ENCODE measurements at regions not wholly inside any gene's neighbourhood (a gene's known extent, or its start where the extent isn't known, plus 50 kb on each side); places are given as distances from the start of the nearest gene placed in this dataset.
"Not testable (repeated sequence)": the region's sequence is repeated elsewhere in the genome, so short reads cannot be mapped to it uniquely, and the experiment has no call there.

- H3K27me3 Mint-ChIP-seq (ENCODE audit: insufficient read depth, unreplicated experiment): peaks cover 17% of the 10 kb centered on the region
- H3K9me3 Mint-ChIP-seq (ENCODE audit: unreplicated experiment); H3K4me1 Mint-ChIP-seq (ENCODE audit: insufficient read depth, unreplicated experiment); DNase-seq (ENCODE audit: unreplicated experiment); intact Hi-C loops (cut with micrococcal nuclease); H3K27ac Mint-ChIP-seq (ENCODE audit: low read depth, unreplicated experiment); H3K36me3 Mint-ChIP-seq (ENCODE audit: insufficient read depth, unreplicated experiment); H3K4me3 Mint-ChIP-seq (ENCODE audit: unreplicated experiment); POLR2A ChIA-PET; BruUV-seq (replicated peaks): not testable (repeated sequence)
- CTCF ChIA-PET: interaction anchor here (1.2 kb wide), 1 partner anchor 14 kb away, joined by 3 read pairs; no protein-coding TSS in a partner anchor
These were observed 75.1 kb downstream of the LYZL1 start for GRCh38 chr10:29363930-29364329.

GRCh38 chr10:29366206-29366605 is 77.3 kb downstream of the LYZL1 start:
- intact Hi-C loops (cut with micrococcal nuclease); H3K36me3 Mint-ChIP-seq (ENCODE audit: insufficient read depth, unreplicated experiment); BruUV-seq (replicated peaks); H3K9me3 Mint-ChIP-seq (ENCODE audit: unreplicated experiment); POLR2A ChIA-PET; H3K4me1 Mint-ChIP-seq (ENCODE audit: insufficient read depth, unreplicated experiment); DNase-seq (ENCODE audit: unreplicated experiment); H3K27ac Mint-ChIP-seq (ENCODE audit: low read depth, unreplicated experiment); H3K4me3 Mint-ChIP-seq (ENCODE audit: unreplicated experiment): not testable (repeated sequence)
- H3K27me3 Mint-ChIP-seq (ENCODE audit: insufficient read depth, unreplicated experiment): peaks cover 40% of the 10 kb centered on the region
- CTCF ChIA-PET: interaction anchor here (1.2 kb wide), 2 partner anchors 11 to 82 kb away, joined by 3 read pairs; no protein-coding TSS in a partner anchor

DNA sequence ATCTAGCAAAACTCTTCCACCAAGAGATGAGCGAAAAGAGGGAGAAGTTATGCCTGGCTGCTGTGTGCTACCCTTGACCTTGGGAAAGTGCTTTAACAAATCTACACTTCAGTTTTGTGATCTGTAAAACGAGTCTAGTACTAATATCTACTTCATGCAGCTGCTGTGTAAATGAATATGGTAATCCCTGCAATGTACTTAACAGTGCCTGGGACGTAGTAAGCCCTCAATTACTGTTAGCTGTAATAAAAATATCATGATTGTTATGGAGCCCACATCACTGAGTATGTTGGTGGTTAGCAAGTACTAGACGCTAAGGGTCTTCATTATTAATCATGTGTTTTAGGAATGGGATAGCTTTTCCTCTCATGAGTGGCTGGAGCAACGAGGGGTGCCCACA is 80.5 kb downstream of the LYZL1 start:
- POLR2A ChIA-PET: no interaction called here
- Mint-ChIP-seq H3K36me3 (ENCODE audit: insufficient read depth, unreplicated experiment) (no peaks in the 10 kb centered on the region), H3K27me3 (ENCODE audit: insufficient read depth, unreplicated experiment) (peaks cover 60% of the 10 kb centered on the region), H3K27ac (ENCODE audit: low read depth, unreplicated experiment) (no peak overlapping the region), H3K4me1 (ENCODE audit: insufficient read depth, unreplicated experiment) (peaks cover 6% of the 10 kb centered on the region), H3K4me3 (ENCODE audit: unreplicated experiment) (no peak overlapping the region), H3K9me3 (ENCODE audit: unreplicated experiment) (no peaks in the 10 kb centered on the region)
- TF ChIP-seq, protein P1, sequence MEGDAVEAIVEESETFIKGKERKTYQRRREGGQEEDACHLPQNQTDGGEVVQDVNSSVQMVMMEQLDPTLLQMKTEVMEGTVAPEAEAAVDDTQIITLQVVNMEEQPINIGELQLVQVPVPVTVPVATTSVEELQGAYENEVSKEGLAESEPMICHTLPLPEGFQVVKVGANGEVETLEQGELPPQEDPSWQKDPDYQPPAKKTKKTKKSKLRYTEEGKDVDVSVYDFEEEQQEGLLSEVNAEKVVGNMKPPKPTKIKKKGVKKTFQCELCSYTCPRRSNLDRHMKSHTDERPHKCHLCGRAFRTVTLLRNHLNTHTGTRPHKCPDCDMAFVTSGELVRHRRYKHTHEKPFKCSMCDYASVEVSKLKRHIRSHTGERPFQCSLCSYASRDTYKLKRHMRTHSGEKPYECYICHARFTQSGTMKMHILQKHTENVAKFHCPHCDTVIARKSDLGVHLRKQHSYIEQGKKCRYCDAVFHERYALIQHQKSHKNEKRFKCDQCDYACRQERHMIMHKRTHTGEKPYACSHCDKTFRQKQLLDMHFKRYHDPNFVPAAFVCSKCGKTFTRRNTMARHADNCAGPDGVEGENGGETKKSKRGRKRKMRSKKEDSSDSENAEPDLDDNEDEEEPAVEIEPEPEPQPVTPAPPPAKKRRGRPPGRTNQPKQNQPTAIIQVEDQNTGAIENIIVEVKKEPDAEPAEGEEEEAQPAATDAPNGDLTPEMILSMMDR (IDR thresholded peaks at IDR 0.05; ENCODE audit: unreplicated experiment): no peak
- DNase-seq (ENCODE audit: unreplicated experiment): no peak
- CTCF ChIA-PET: interaction anchor here (0.5 to 1.1 kb wide), 3 partner anchors 9 to 975 kb away, joined by 4 read pairs; no protein-coding TSS in a partner anchor
- no TSS peak for BruUV-seq (replicated peaks)
- intact Hi-C loops (cut with micrococcal nuclease): no loop called here

DNA sequence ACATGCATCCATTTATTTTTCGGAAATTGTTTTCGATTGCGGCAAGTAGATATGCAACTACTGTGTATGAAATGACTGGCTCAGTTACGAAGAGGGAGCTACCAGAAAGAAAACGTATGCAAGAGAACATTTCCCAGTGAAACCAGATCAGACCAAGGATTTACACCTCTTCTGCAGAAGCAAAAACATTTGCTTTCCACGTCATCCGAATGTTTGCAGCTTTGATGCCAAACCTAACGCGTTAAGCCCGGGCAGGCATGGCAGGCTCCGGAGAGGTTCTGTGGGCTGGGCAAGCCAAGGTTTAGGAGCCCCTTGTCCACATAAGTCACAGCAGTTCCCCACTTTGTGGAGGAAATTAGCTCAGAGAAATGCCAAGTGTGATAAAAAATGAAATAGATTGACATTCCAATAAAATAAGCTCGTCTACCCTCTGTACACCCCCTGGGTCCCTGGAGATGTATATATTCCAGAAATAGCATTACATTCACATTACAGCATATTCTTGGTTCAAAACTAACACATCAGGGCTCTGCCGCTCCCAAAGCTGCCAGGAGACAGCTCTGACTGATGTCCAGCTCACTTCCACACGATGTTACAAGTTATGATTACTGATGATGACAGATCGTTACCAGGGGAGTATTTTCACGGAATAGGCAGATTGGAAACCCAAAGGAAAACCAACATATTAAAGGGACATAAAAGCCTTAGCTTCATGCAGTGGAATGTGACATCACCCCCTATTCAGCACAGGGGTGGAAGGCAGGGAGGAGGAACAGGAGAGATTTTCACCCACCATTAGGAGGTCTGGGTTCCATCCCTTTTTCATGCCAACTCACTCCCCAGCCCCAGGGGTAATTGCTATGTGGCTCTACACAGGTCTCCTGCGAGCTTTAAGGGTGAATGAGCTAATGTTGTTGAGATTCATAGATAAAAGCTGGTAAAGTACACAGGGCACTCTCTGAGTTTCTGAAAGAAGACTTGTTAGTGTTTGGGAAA is 81.5 kb downstream of the LYZL1 start:
- H3K27me3 Mint-ChIP-seq (ENCODE audit: insufficient read depth, unreplicated experiment): peaks cover 60% of the 10 kb centered on the region
- ChIA-PET CTCF (interaction anchor here (0.7 kb wide), 1 partner anchor 165 kb away, joined by 4 read pairs; no protein-coding TSS in a partner anchor), POLR2A (interaction anchor here (0.6 kb wide), 1 partner anchor 160 kb away, joined by 3 read pairs; no protein-coding TSS in a partner anchor)
- BruUV-seq (replicated peaks): no TSS peak
- no peak overlapping the region for H3K4me3 Mint-ChIP-seq (ENCODE audit: unreplicated experiment)
- H3K4me1 Mint-ChIP-seq (ENCODE audit: insufficient read depth, unreplicated experiment): peaks cover 6% of the 10 kb centered on the region
- no peaks in the 10 kb centered on the region for H3K9me3 Mint-ChIP-seq (ENCODE audit: unreplicated experiment)
- TF ChIP-seq, protein P1 (IDR thresholded peaks at IDR 0.05; ENCODE audit: unreplicated experiment): no peak
- no peak overlapping the region for H3K27ac Mint-ChIP-seq (ENCODE audit: low read depth, unreplicated experiment)
- H3K36me3 Mint-ChIP-seq (ENCODE audit: insufficient read depth, unreplicated experiment): no peaks in the 10 kb centered on the region
- intact Hi-C loops (cut with micrococcal nuclease): no loop called here
- no peak for DNase-seq (ENCODE audit: unreplicated experiment)

- Mint-ChIP-seq H3K36me3 (ENCODE audit: insufficient read depth, unreplicated experiment) (no peaks in the 10 kb centered on the region), H3K4me1 (ENCODE audit: insufficient read depth, unreplicated experiment) (peaks cover 6% of the 10 kb centered on the region), H3K27me3 (ENCODE audit: insufficient read depth, unreplicated experiment) (peaks cover 53% of the 10 kb centered on the region), H3K4me3 (ENCODE audit: unreplicated experiment) (no peak overlapping the region), H3K9me3 (ENCODE audit: unreplicated experiment) (no peaks in the 10 kb centered on the region), H3K27ac (ENCODE audit: low read depth, unreplicated experiment) (no peak overlapping the region)
- TF ChIP-seq, protein P1 (IDR thresholded peaks at IDR 0.05; ENCODE audit: unreplicated experiment): no peak
- BruUV-seq (replicated peaks): no TSS peak
- POLR2A ChIA-PET: no interaction called here
- DNase-seq (ENCODE audit: unreplicated experiment): no peak
- CTCF ChIA-PET: no interaction called here
- intact Hi-C loops (cut with micrococcal nuclease): no loop called here
These were observed 84.0 kb downstream of the LYZL1 start for GRCh38 chr10:29372920-29373319.

Measured in MCF 10A (cell line).